OCI-LY7 (cell line): ENCODE measurements at regions not wholly inside any gene's neighbourhood (a gene's known extent, or its start where the extent isn't known, plus 50 kb on each side); places are given as distances from the start of the nearest gene placed in this dataset.

ENCODE experiments used
- BruUV-seq: library from RNA; stranded (reverse); fragments of 400-500 nt; replicated peaks from 2 replicates; lab custom pipeline; 2021; lab: Mats Ljungman, UMichigan
- CTCF ChIA-PET: fragments of 300-600 bp; sonication (Branson Sonifier 250); formaldehyde crosslinking; loops from one replicate; lab custom pipeline; 2022; ENCODE audit warnings: antibody characterized with exemption; ENCODE audit not compliant: unreplicated experiment; lab: Charles Lee
- POLR2A ChIA-PET: fragments of 300-600 bp; sonication (Branson Sonifier 250); formaldehyde crosslinking; loops from one replicate; lab custom pipeline; 2022; ENCODE audit warnings: antibody characterized with exemption; lab: Charles Lee
- DNase-seq: peaks from one replicate; pipeline ENCODE4 v3.0.0-alpha.2; 2015; ENCODE audit warnings: low spot score
- H2AFZ ChIP-seq: fragments of 200-600 bp; sonication (generic), shearing (Covaris generic); 2 replicates; pipeline ENCODE4 v1.6.1; 2014; ENCODE audit warnings: mild to moderate bottlenecking, antibody characterized with exemption, low read length, moderate library complexity
- H3K27ac ChIP-seq: fragments of 200-600 bp; sonication (generic); 2 replicates; pipeline ENCODE4 v1.5.1; 2014; ENCODE audit warnings: mixed run types, low read depth, mild to moderate bottlenecking, moderate library complexity, low read length, inconsistent platforms; ENCODE audit not compliant: poor library complexity, severe bottlenecking
- H3K36me3 ChIP-seq: fragments of 200-600 bp; sonication (generic); 2 replicates; pipeline ENCODE4 v1.6.1; 2014; ENCODE audit warnings: mild to moderate bottlenecking, antibody characterized with exemption, low read length, moderate library complexity, mixed read lengths; ENCODE audit not compliant: insufficient read depth
- H3K4me1 ChIP-seq: fragments of 200-600 bp; sonication (generic); 2 replicates; pipeline ENCODE4 v1.5.1; 2014; ENCODE audit warnings: mild to moderate bottlenecking, low read length; ENCODE audit not compliant: insufficient read depth, poor library complexity, severe bottlenecking
- H3K4me2 ChIP-seq: fragments of 200-600 bp; sonication (generic); 2 replicates; pipeline ENCODE4 v1.6.1; 2014; ENCODE audit warnings: mild to moderate bottlenecking, low read length
- H3K4me3 ChIP-seq: fragments of 200-600 bp; sonication (generic); 2 replicates; pipeline ENCODE4 v1.5.1; 2014; ENCODE audit warnings: mild to moderate bottlenecking, low read depth, low read length; ENCODE audit not compliant: poor library complexity, severe bottlenecking
- H3K79me2 ChIP-seq: fragments of 200-600 bp; sonication (generic); 2 replicates; pipeline ENCODE4 v1.6.1; 2016; ENCODE audit warnings: low read depth, mild to moderate bottlenecking, low read length, moderate library complexity, mixed read lengths; ENCODE audit not compliant: insufficient read depth
- H3K9me2 ChIP-seq: fragments of 200-600 bp; sonication (generic); 2 replicates; pipeline ENCODE4 v1.6.1; 2016; ENCODE audit warnings: mild to moderate bottlenecking, low read length, mixed read lengths; ENCODE audit not compliant: insufficient read depth
- H3K9me3 ChIP-seq: fragments of 200-600 bp; sonication (generic); 2 replicates; pipeline ENCODE4 v1.6.1; 2014; ENCODE audit warnings: mild to moderate bottlenecking, mixed run types, low read length, mixed read lengths
- H4K20me1 ChIP-seq: fragments of 200-600 bp; sonication (generic); 2 replicates; pipeline ENCODE4 v1.6.1; 2014; ENCODE audit warnings: mild to moderate bottlenecking, antibody characterized with exemption, low read length, moderate library complexity, mixed read lengths; ENCODE audit not compliant: insufficient read depth
- CTCF ChIP-seq: fragments of 200-600 bp; sonication (generic); conservative IDR thresholded peaks from 2 replicates; pipeline ENCODE4 v1.5.1; 2014; ENCODE audit warnings: mild to moderate bottlenecking, antibody characterized with exemption, low read length, moderate library complexity, mixed read lengths
- EZH2phosphoT487 ChIP-seq: fragments of 200-600 bp; sonication (generic); IDR thresholded peaks from 2 replicates; pipeline ENCODE4 v1.6.1; 2018; ENCODE audit warnings: low read depth, borderline replicate concordance, mild to moderate bottlenecking, mixed run types, antibody characterized with exemption, low read length, moderate library complexity, mixed read lengths
- intact Hi-C: fragments of 100-400 bp; cut with micrococcal nuclease; formaldehyde crosslinking; loops from one replicate; pipeline ENCODE4 v1.10.0; 2022; ENCODE audit not compliant: unreplicated experiment

- Histone ChIP-seq H2AFZ (no peak overlapping the region), H4K20me1 (no peaks in the 10 kb centered on the region), H3K79me2 (no peaks in the 10 kb centered on the region), H3K4me2 (no peak overlapping the region), H3K9me2 (no peaks in the 10 kb centered on the region), H3K4me1 (no peaks in the 10 kb centered on the region), H3K9me3 (no peaks in the 10 kb centered on the region), H3K4me3 (no peak overlapping the region), H3K27ac (no peak overlapping the region), H3K36me3 (no peaks in the 10 kb centered on the region)
- no peak for DNase-seq
- intact Hi-C loops = no loop called here
- TF ChIP-seq CTCF (no peak), EZH2phosphoT487 (no peak)
- ChIA-PET CTCF (no interaction called here), POLR2A (no interaction called here)
- BruUV-seq = no TSS peak
Observed at GRCh38 chr15:53457479-53457878, 302.0 kb downstream of the WDR72 start.

GRCh38 chr15:53454843-53455721, 304.4 kb downstream of the WDR72 start:
- Histone ChIP-seq H3K79me2 (no peaks in the 10 kb centered on the region), H3K9me3 (no peaks in the 10 kb centered on the region), H3K9me2 (no peaks in the 10 kb centered on the region), H4K20me1 (no peaks in the 10 kb centered on the region), H3K4me2 (no peak overlapping the region), H3K4me1 (no peaks in the 10 kb centered on the region), H3K4me3 (no peak overlapping the region), H3K27ac (no peak overlapping the region), H3K36me3 (no peaks in the 10 kb centered on the region), H2AFZ (no peak overlapping the region)
- TF ChIP-seq CTCF (no peak), EZH2phosphoT487 (no peak)
- intact Hi-C loops = no loop called here
- ChIA-PET POLR2A (no interaction called here), CTCF (no interaction called here)
- no peak for DNase-seq
- no TSS peak for BruUV-seq

GRCh38 chr15:53454535-53454842, 305.0 kb downstream of the WDR72 start:
- intact Hi-C loops = no loop called here
- no peak for DNase-seq
- Histone ChIP-seq H3K9me2 (no peaks in the 10 kb centered on the region), H3K79me2 (no peaks in the 10 kb centered on the region), H3K9me3 (no peaks in the 10 kb centered on the region), H3K4me2 (no peak overlapping the region), H3K27ac (no peak overlapping the region), H4K20me1 (no peaks in the 10 kb centered on the region), H3K36me3 (no peaks in the 10 kb centered on the region), H3K4me1 (no peaks in the 10 kb centered on the region), H2AFZ (no peak overlapping the region), H3K4me3 (no peak overlapping the region)
- TF ChIP-seq EZH2phosphoT487 (no peak), CTCF (no peak)
- ChIA-PET CTCF (no interaction called here), POLR2A (no interaction called here)
- no TSS peak for BruUV-seq
